Naive thymus-derived CD8-positive, alpha-beta T cell (primary cell): ENCODE measurements at regions not wholly inside any gene's neighbourhood (a gene's known extent, or its start where the extent isn't known, plus 50 kb on each side); places are given as distances from the start of the nearest gene placed in this dataset.
"Not testable (repeated sequence)": the region's sequence is repeated elsewhere in the genome, so short reads cannot be mapped to it uniquely, and the experiment has no call there.

Source experiments
- ATAC-seq, 2 donors: fragments of 150-1000 bp; cut with Tn5 transposase in 1 of 2; sonication (Bioruptor Pico), chemical (Tn5 transposase) in 1 of 2; 1 replicate in 1 of 2; 2 replicates in 1 of 2; pipeline ENCODE4 v1.10.0; 2021; ENCODE audit warnings: mild to moderate bottlenecking in 2 of 2, moderate library complexity in 2 of 2
- POLR2A ChIA-PET: fragments of 350-600 bp; sonication (Branson Sonifier 250); formaldehyde crosslinking; loops from one replicate; lab custom pipeline; 2021; ENCODE audit warnings: antibody characterized with exemption; lab: Charles Lee
- DNase-seq, 10 donors: peaks; one replicate each; pipeline versions ENCODE4 v3.0.0 to v3.0.0-alpha.2; 2020 to 2022
- H3K27ac Mint-ChIP-seq, 10 donors: one replicate each; pipeline ENCODE4 v1.8.0; 2020 to 2022; ENCODE audit warnings: mild to moderate bottlenecking in 10 of 10, mixed read lengths in 10 of 10, moderate library complexity in 4 of 10, inconsistent platforms in 1 of 10
- H3K27me3 Mint-ChIP-seq, 5 donors: one replicate each; pipeline ENCODE4 v1.8.0; 2021 to 2022; ENCODE audit warnings: mixed read lengths in 5 of 5
- H3K36me3 Mint-ChIP-seq, 3 donors: one replicate each; pipeline ENCODE4 v1.8.0; 2020 to 2022; ENCODE audit warnings: mixed read lengths in 3 of 3, mild to moderate bottlenecking in 2 of 3, inconsistent platforms in 1 of 3
- H3K4me1 Mint-ChIP-seq, 4 donors: one replicate each; pipeline ENCODE4 v1.8.0; 2021 to 2022; ENCODE audit warnings: mixed read lengths in 4 of 4
- H3K4me3 Mint-ChIP-seq, 10 donors: one replicate each; pipeline ENCODE4 v1.8.0; 2020 to 2022; ENCODE audit warnings: mild to moderate bottlenecking in 10 of 10, mixed read lengths in 10 of 10, moderate library complexity in 6 of 10, inconsistent platforms in 1 of 10
- H3K9me3 Mint-ChIP-seq, 9 donors: one replicate each; pipeline ENCODE4 v1.8.0; 2020 to 2022; ENCODE audit warnings: mixed read lengths in 9 of 9, mild to moderate bottlenecking in 3 of 9, inconsistent platforms in 1 of 9, moderate library complexity in 1 of 9

- DNase-seq, H3K27me3 Mint-ChIP-seq, POLR2A ChIA-PET, ATAC-seq, H3K36me3 Mint-ChIP-seq, H3K4me3 Mint-ChIP-seq, H3K27ac Mint-ChIP-seq, H3K4me1 Mint-ChIP-seq: not testable (repeated sequence)
- peaks cover 0 to 37% (median 17%) of the 10 kb centered on the region in 9 donors for H3K9me3 Mint-ChIP-seq
These were observed 435.8 kb upstream of the GRIN3A start for GRCh38 chr9:102174202-102174601.

DNA sequence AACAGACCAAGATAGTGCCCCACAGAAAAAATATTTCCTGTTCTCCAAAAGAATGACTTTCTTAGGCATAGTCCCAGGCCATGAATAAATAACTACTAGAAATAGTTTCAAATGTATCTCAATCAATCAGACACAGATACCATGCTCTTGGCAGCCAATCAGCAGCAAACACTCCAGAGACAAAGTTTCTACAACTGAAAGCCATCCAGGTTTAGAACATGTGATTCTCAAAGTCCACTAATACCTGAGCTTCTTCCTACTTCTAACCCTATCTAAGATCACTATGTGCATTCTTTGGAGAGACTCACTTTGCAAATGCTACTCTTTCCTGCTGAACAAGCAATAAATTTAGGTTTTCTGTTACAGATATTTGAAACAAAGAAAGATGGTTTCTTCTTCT, 425.8 kb upstream of the GRIN3A start:
- Mint-ChIP-seq H3K4me3 (no peak overlapping the region), H3K4me1 (no peaks in the 10 kb centered on the region), H3K9me3 (peaks cover 0 to 14% (median 4%) of the 10 kb centered on the region in 9 donors), H3K36me3 (no peaks in the 10 kb centered on the region), H3K27ac (no peak overlapping the region), H3K27me3 (no peaks in the 10 kb centered on the region)
- ATAC-seq (no peak), DNase-seq (no peak)
- POLR2A ChIA-PET = no interaction called here

- peaks cover 0 to 12% (median 0%) of the 10 kb centered on the region in 3 donors for H3K36me3 Mint-ChIP-seq
- H3K4me3 Mint-ChIP-seq, H3K27me3 Mint-ChIP-seq, H3K4me1 Mint-ChIP-seq, H3K27ac Mint-ChIP-seq, DNase-seq, ATAC-seq, POLR2A ChIA-PET: not testable (repeated sequence)
- H3K9me3 Mint-ChIP-seq = peaks cover 3 to 34% (median 14%) of the 10 kb centered on the region in 9 donors
These were observed 414.6 kb upstream of the GRIN3A start for GRCh38 chr9:102153081-102153480.

- ATAC-seq (no peak), DNase-seq (no peak)
- no peak overlapping the region for H3K4me3 Mint-ChIP-seq
- H3K36me3 Mint-ChIP-seq = no peaks in the 10 kb centered on the region
- H3K4me1 Mint-ChIP-seq = no peaks in the 10 kb centered on the region
- H3K9me3 Mint-ChIP-seq = peaks cover under 1 to 16% (median 6%) of the 10 kb centered on the region in 9 donors
- no peak overlapping the region for H3K27ac Mint-ChIP-seq
- no peaks in the 10 kb centered on the region for H3K27me3 Mint-ChIP-seq
- POLR2A ChIA-PET = no interaction called here
These were observed 397.3 kb upstream of the GRIN3A start for GRCh38 chr9:102135768-102136167.

DNA sequence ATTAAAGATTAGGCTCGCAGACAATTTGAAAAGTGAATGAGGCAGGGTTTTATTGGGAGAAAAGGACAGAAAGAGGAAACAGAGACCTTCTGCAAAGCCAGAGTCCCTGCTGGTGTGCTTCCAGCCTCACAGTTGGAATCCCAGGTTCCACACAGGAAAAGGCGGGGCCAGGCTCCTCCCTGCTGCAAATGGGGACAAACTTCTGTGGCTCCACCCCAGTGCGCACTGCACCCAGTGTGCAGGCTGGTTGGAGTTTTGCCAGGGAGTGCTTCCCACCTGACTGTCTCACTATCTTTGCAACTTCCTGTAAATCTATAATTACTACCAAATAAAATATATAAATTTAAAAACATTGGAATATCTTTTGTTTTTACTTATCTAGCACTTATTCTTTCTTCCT, 386.0 kb upstream of the GRIN3A start:
- Mint-ChIP-seq H3K9me3 (peaks cover 0 to 16% (median 10%) of the 10 kb centered on the region in 9 donors), H3K27me3 (no peaks in the 10 kb centered on the region), H3K4me3 (no peak overlapping the region), H3K36me3 (no peaks in the 10 kb centered on the region), H3K4me1 (no peaks in the 10 kb centered on the region), H3K27ac (no peak overlapping the region)
- ATAC-seq = no peak
- DNase-seq = no peak
- POLR2A ChIA-PET = no interaction called here

DNA sequence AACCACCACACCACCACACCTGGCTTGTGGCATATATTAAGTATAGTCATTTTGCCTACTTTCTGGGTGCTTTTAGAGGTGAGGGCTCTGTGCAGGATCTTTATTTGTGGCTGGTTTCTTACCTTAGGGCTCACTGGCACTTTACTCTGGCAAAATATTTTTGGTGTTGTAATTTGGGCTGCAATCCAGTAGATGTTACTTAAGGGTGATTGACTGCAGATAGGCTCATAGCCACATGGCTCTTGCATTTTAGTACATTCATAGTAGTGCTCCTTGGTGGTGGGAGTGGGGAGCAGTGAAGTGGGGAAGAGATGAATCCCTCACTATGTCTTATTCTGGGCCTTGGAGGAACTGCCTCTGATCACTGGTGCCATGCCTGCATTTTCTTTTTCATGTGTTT, 376.1 kb upstream of the GRIN3A start:
- ATAC-seq = no peak
- Mint-ChIP-seq H3K4me1 (no peaks in the 10 kb centered on the region), H3K36me3 (peaks cover 0 to 4% (median 0%) of the 10 kb centered on the region in 3 donors), H3K9me3 (peaks cover 6 to 32% (median 12%) of the 10 kb centered on the region in 9 donors), H3K4me3 (no peak overlapping the region), H3K27me3 (no peaks in the 10 kb centered on the region), H3K27ac (no peak overlapping the region)
- no peak for DNase-seq
- POLR2A ChIA-PET = no interaction called here

DNA sequence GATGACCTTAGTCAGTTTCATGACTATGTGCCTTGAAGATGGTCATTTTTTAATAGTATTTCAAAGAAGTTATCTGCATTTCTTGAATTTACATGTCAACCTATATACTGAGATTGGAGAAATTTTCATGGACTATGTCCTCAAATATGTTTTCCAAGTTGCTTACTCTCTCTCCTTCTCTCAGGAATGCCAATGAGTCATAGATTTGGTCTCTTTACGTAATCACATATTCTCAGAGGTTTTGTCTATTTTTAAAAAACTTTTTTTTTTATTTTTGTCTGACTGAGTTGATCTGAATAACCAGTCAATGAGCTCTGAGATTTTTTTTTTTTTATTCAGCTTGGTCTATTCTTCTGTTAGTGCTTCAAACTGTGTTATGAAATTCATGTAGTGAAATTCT, 374.7 kb upstream of the GRIN3A start:
- Mint-ChIP-seq H3K4me1 (no peaks in the 10 kb centered on the region), H3K27ac (no peak overlapping the region), H3K27me3 (no peaks in the 10 kb centered on the region), H3K36me3 (peaks cover 0 to 4% (median 0%) of the 10 kb centered on the region in 3 donors), H3K4me3 (no peak overlapping the region), H3K9me3 (peaks cover 6 to 32% (median 12%) of the 10 kb centered on the region in 9 donors)
- POLR2A ChIA-PET = no interaction called here
- DNase-seq = no peak
- ATAC-seq = no peak

GRCh38 chr9:102106439-102106838, 368.0 kb upstream of the GRIN3A start:
- no peak overlapping the region for H3K4me3 Mint-ChIP-seq
- POLR2A ChIA-PET = interaction anchor here (0.6 kb wide), 1 partner anchor 396 kb away, joined by 5 read pairs; no protein-coding TSS in a partner anchor
- H3K9me3 Mint-ChIP-seq = peaks cover 0 to 19% (median 4%) of the 10 kb centered on the region in 9 donors
- H3K4me1 Mint-ChIP-seq = no peaks in the 10 kb centered on the region
- DNase-seq (no peak), ATAC-seq (no peak)
- H3K27me3 Mint-ChIP-seq = no peaks in the 10 kb centered on the region
- H3K36me3 Mint-ChIP-seq = no peaks in the 10 kb centered on the region
- no peak overlapping the region for H3K27ac Mint-ChIP-seq

- Mint-ChIP-seq H3K27me3 (no peaks in the 10 kb centered on the region), H3K9me3 (peaks cover 0 to 18% (median 2%) of the 10 kb centered on the region in 9 donors), H3K36me3 (no peaks in the 10 kb centered on the region), H3K27ac (no peak overlapping the region), H3K4me3 (no peak overlapping the region), H3K4me1 (no peaks in the 10 kb centered on the region)
- ATAC-seq (no peak), DNase-seq (no peak)
- POLR2A ChIA-PET = no interaction called here
These were observed 363.3 kb upstream of the GRIN3A start for GRCh38 chr9:102101723-102102122.

GRCh38 chr9:102087141-102087540, 348.7 kb upstream of the GRIN3A start:
- H3K4me1 Mint-ChIP-seq = no peaks in the 10 kb centered on the region
- peaks cover 0 to 2% (median 0%) of the 10 kb centered on the region in 9 donors for H3K9me3 Mint-ChIP-seq
- no peaks in the 10 kb centered on the region for H3K27me3 Mint-ChIP-seq
- no peak for ATAC-seq
- POLR2A ChIA-PET = no interaction called here
- no peak overlapping the region for H3K4me3 Mint-ChIP-seq
- no peaks in the 10 kb centered on the region for H3K36me3 Mint-ChIP-seq
- H3K27ac Mint-ChIP-seq = no peak overlapping the region
- DNase-seq = no peak

GRCh38 chr9:102085548-102085947, 347.1 kb upstream of the GRIN3A start:
- Mint-ChIP-seq H3K36me3 (no peaks in the 10 kb centered on the region), H3K27me3 (no peaks in the 10 kb centered on the region), H3K9me3 (peaks cover 0 to 5% (median 0%) of the 10 kb centered on the region in 9 donors), H3K27ac (no peak overlapping the region), H3K4me1 (no peaks in the 10 kb centered on the region), H3K4me3 (no peak overlapping the region)
- POLR2A ChIA-PET = no interaction called here
- no peak for ATAC-seq
- DNase-seq = no peak

DNA sequence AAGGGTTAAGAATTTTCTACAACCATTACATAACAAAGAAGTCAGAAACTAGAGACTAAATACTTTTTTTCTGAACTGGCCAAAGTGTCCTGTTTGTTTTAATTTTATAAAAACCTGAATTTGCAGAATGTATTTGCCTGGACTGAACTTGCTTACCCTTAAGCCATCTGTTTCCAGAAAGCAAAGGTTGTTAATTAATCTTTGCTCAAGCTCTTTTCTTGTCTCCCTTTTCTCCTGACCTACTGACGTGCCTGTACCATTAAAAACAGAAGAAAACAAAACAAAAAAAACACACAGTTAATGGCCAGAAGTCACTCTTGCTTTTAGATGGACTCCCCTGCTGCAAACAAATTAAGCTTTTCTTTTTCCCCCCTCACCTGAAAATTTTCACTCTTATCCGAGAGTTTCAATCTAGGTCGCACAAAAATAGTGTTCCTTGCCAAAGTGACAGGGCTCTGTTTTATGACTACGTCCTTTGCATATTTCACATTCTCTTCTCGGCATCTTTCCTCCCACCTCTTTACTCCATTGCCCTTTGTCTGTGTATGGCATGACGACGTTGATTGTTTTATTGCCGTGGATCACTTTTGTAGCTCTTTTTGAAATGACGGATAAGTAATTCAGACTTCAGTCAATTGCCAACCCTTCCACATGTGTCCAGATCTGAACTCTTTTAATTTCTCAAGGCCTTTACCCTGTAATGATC, 333.8 kb upstream of the GRIN3A start:
- Mint-ChIP-seq H3K4me1 (no peaks in the 10 kb centered on the region), H3K9me3 (peaks cover 0 to 10% (median 7%) of the 10 kb centered on the region in 9 donors), H3K36me3 (no peaks in the 10 kb centered on the region), H3K27ac (no peak overlapping the region), H3K4me3 (no peak overlapping the region), H3K27me3 (peaks cover 0 to 1% (median 0%) of the 10 kb centered on the region in 5 donors)
- POLR2A ChIA-PET = no interaction called here
- DNase-seq = no peak
- no peak for ATAC-seq

- H3K27ac Mint-ChIP-seq = no peak overlapping the region
- no peaks in the 10 kb centered on the region for H3K4me1 Mint-ChIP-seq
- no peaks in the 10 kb centered on the region for H3K36me3 Mint-ChIP-seq
- POLR2A ChIA-PET = no interaction called here
- H3K9me3 Mint-ChIP-seq = peaks cover 0 to 10% (median 6%) of the 10 kb centered on the region in 9 donors
- no peak for ATAC-seq
- H3K27me3 Mint-ChIP-seq = peaks cover 0 to 1% (median 0%) of the 10 kb centered on the region in 5 donors
- no peak for DNase-seq
- H3K4me3 Mint-ChIP-seq = no peak overlapping the region
These were observed 331.5 kb upstream of the GRIN3A start for GRCh38 chr9:102069969-102070368.

- POLR2A ChIA-PET = no interaction called here
- H3K4me1 Mint-ChIP-seq = peaks cover 0 to 37% (median 3%) of the 10 kb centered on the region in 4 donors
- H3K27ac Mint-ChIP-seq = no peak overlapping the region
- H3K9me3 Mint-ChIP-seq = peaks cover 0 to 8% (median 1%) of the 10 kb centered on the region in 9 donors
- no peak for DNase-seq
- no peaks in the 10 kb centered on the region for H3K27me3 Mint-ChIP-seq
- ATAC-seq = no peak
- H3K4me3 Mint-ChIP-seq = no peak overlapping the region
- no peaks in the 10 kb centered on the region for H3K36me3 Mint-ChIP-seq
These were observed 316.4 kb upstream of the GRIN3A start for GRCh38 chr9:102054811-102055210.
